Nephron (organoid): ENCODE measurements at regions not wholly inside any gene's neighbourhood (a gene's known extent, or its start where the extent isn't known, plus 50 kb on each side); places are given as distances from the start of the nearest gene placed in this dataset.

Experiments
- H3K27ac Mint-ChIP-seq, 3 experiments: 2 replicates each; pipeline ENCODE4 v1.8.0; 2020; ENCODE audit warnings: mixed read lengths in 3 of 3, mild to moderate bottlenecking in 2 of 3, moderate library complexity in 1 of 3
- H3K27me3 Mint-ChIP-seq: 2 replicates; pipeline ENCODE4 v1.8.0; 2021; ENCODE audit warnings: low read depth, mild to moderate bottlenecking, moderate library complexity, mixed read lengths
- H3K36me3 Mint-ChIP-seq: 2 replicates; pipeline ENCODE4 v1.8.0; 2020; ENCODE audit warnings: low read depth, mixed read lengths
- H3K4me1 Mint-ChIP-seq: 2 replicates; pipeline ENCODE4 v1.8.0; 2020; ENCODE audit warnings: mixed read lengths
- H3K4me3 Mint-ChIP-seq, 3 experiments: 2 replicates each; pipeline ENCODE4 v1.8.0; 2020; ENCODE audit warnings: mild to moderate bottlenecking in 3 of 3, mixed read lengths in 3 of 3, moderate library complexity in 2 of 3
- H3K9me3 Mint-ChIP-seq: 2 replicates; pipeline ENCODE4 v1.8.0; 2020; ENCODE audit warnings: mixed read lengths
- CTCF ChIP-seq, 3 experiments: fragments of 200-600 bp; sonication (generic); IDR thresholded peaks; one replicate each; pipeline ENCODE4 v1.5.0; 2021; ENCODE audit warnings: antibody characterized with exemption in 3 of 3; ENCODE audit not compliant: unreplicated experiment in 3 of 3

GRCh38 chr17:77328823-77329740, 188.3 kb downstream of the SEC14L1 start:
- no peaks in the 10 kb centered on the region for H3K9me3 Mint-ChIP-seq
- no peak for TF ChIP-seq CTCF (IDR thresholded peaks at IDR 0.05; ENCODE audit: unreplicated experiment in 3 of 3)
- peaks cover 52% of the 10 kb centered on the region for H3K4me1 Mint-ChIP-seq
- H3K27me3 Mint-ChIP-seq: peaks cover 9% of the 10 kb centered on the region
- no peak overlapping the region for H3K4me3 Mint-ChIP-seq
- peak overlapping the region in 2 of 3 experiments; percentile 47 to 62 for H3K27ac Mint-ChIP-seq
- no peaks in the 10 kb centered on the region for H3K36me3 Mint-ChIP-seq

- no peaks in the 10 kb centered on the region for H3K9me3 Mint-ChIP-seq
- no peaks in the 10 kb centered on the region for H3K36me3 Mint-ChIP-seq
- no peak for TF ChIP-seq CTCF (IDR thresholded peaks at IDR 0.05; ENCODE audit: unreplicated experiment in 3 of 3)
- H3K27ac Mint-ChIP-seq: no peak overlapping the region
- no peak overlapping the region for H3K4me3 Mint-ChIP-seq
- H3K4me1 Mint-ChIP-seq: peaks cover 44% of the 10 kb centered on the region
- peaks cover 9% of the 10 kb centered on the region for H3K27me3 Mint-ChIP-seq
These were observed 189.2 kb downstream of the SEC14L1 start for GRCh38 chr17:77329741-77330531.

GRCh38 chr17:77330602-77331081, 189.9 kb downstream of the SEC14L1 start:
- H3K4me3 Mint-ChIP-seq: no peak overlapping the region
- H3K27me3 Mint-ChIP-seq: peaks cover 9% of the 10 kb centered on the region
- no peak overlapping the region for H3K27ac Mint-ChIP-seq
- no peak for TF ChIP-seq CTCF (IDR thresholded peaks at IDR 0.05; ENCODE audit: unreplicated experiment in 3 of 3)
- no peaks in the 10 kb centered on the region for H3K9me3 Mint-ChIP-seq
- no peaks in the 10 kb centered on the region for H3K36me3 Mint-ChIP-seq
- H3K4me1 Mint-ChIP-seq: peaks cover 39% of the 10 kb centered on the region

- TF ChIP-seq CTCF (IDR thresholded peaks at IDR 0.05; ENCODE audit: unreplicated experiment in 3 of 3): peak; percentile 88 to 92 (median 92)
- peaks cover 4% of the 10 kb centered on the region for H3K27me3 Mint-ChIP-seq
- H3K9me3 Mint-ChIP-seq: no peaks in the 10 kb centered on the region
These were observed 190.6 kb downstream of the SEC14L1 start for GRCh38 chr17:77331301-77331864.

GRCh38 chr17:77332034-77332971, 191.5 kb downstream of the SEC14L1 start:
- no peak overlapping the region for H3K4me3 Mint-ChIP-seq
- no peak for TF ChIP-seq CTCF (IDR thresholded peaks at IDR 0.05; ENCODE audit: unreplicated experiment in 3 of 3)
- H3K36me3 Mint-ChIP-seq: no peaks in the 10 kb centered on the region
- peaks cover under 1% of the 10 kb centered on the region for H3K9me3 Mint-ChIP-seq
- H3K4me1 Mint-ChIP-seq: peaks cover 31% of the 10 kb centered on the region
- H3K27ac Mint-ChIP-seq: peak overlapping the region in 2 of 3 experiments; percentile 8 to 79
- peaks cover 4% of the 10 kb centered on the region for H3K27me3 Mint-ChIP-seq

More at GRCh38 chr17:77331301-77331864, 190.6 kb downstream of the SEC14L1 start:
- peak overlapping the region; percentile 41 to 79 (median 65) for H3K27ac Mint-ChIP-seq
- no peaks in the 10 kb centered on the region for H3K36me3 Mint-ChIP-seq
- H3K4me1 Mint-ChIP-seq: peaks cover 35% of the 10 kb centered on the region
- H3K4me3 Mint-ChIP-seq: peak overlapping the region; percentile 24 to 74 (median 56)
